ENCODE measurements at regions not wholly inside any gene's neighbourhood (a gene's known extent, or its start where the extent isn't known, plus 50 kb on each side); places are given as distances from the start of the nearest gene placed in this dataset.

DNA sequence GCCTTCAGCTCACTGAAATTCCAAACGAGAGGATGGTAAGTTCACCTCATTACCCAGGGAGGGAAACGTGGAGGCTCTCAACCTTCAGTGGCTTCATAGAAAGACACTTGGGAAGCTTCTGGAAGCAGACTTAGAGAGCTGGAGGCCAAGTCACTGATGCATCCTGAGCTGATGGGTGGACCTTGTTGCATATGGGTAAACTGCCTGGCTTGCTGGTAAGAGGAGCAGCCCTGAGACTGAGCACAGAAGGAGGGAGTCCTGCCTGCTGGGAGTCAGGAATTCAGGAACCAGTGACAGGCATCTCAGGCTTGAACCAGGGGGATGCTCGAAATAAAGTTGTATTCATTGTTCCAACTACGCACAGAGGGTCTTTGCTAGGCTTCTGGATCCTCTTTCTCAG lies 66.5 kb upstream of the NPAS2 start:
- H3K4me3 ChIP-seq (ENCODE audit: low read depth in 1 of 3, low read length in 3 of 3), result no peak overlapping the region
- no peaks in the 10 kb centered on the region for H3K27me3 ChIP-seq (ENCODE audit: control insufficient read depth in 4 of 4, insufficient read depth in 4 of 4, low read length in 3 of 4)
- no peak overlapping the region for H3K9ac ChIP-seq (ENCODE audit: low read depth in 1 of 2, low read length in 2 of 2)
- TF ChIP-seq FOXA1 (IDR thresholded peaks at IDR 0.05) (no peak), HNF4G (IDR thresholded peaks at IDR 0.05) (no peak), NR2F2 (IDR thresholded peaks at IDR 0.05) (no peak), YY1 (IDR thresholded peaks at IDR 0.05) (no peak), MAX (IDR thresholded peaks at IDR 0.05) (no peak), HNF4A (conservative IDR thresholded peaks at IDR 0.05) (no peak)
- TF ChIP-seq, protein P1, sequence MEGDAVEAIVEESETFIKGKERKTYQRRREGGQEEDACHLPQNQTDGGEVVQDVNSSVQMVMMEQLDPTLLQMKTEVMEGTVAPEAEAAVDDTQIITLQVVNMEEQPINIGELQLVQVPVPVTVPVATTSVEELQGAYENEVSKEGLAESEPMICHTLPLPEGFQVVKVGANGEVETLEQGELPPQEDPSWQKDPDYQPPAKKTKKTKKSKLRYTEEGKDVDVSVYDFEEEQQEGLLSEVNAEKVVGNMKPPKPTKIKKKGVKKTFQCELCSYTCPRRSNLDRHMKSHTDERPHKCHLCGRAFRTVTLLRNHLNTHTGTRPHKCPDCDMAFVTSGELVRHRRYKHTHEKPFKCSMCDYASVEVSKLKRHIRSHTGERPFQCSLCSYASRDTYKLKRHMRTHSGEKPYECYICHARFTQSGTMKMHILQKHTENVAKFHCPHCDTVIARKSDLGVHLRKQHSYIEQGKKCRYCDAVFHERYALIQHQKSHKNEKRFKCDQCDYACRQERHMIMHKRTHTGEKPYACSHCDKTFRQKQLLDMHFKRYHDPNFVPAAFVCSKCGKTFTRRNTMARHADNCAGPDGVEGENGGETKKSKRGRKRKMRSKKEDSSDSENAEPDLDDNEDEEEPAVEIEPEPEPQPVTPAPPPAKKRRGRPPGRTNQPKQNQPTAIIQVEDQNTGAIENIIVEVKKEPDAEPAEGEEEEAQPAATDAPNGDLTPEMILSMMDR (IDR thresholded peaks at IDR 0.05; ENCODE audit: low read depth, low read length, missing input control), result no peak
- TF ChIP-seq, protein P2, sequence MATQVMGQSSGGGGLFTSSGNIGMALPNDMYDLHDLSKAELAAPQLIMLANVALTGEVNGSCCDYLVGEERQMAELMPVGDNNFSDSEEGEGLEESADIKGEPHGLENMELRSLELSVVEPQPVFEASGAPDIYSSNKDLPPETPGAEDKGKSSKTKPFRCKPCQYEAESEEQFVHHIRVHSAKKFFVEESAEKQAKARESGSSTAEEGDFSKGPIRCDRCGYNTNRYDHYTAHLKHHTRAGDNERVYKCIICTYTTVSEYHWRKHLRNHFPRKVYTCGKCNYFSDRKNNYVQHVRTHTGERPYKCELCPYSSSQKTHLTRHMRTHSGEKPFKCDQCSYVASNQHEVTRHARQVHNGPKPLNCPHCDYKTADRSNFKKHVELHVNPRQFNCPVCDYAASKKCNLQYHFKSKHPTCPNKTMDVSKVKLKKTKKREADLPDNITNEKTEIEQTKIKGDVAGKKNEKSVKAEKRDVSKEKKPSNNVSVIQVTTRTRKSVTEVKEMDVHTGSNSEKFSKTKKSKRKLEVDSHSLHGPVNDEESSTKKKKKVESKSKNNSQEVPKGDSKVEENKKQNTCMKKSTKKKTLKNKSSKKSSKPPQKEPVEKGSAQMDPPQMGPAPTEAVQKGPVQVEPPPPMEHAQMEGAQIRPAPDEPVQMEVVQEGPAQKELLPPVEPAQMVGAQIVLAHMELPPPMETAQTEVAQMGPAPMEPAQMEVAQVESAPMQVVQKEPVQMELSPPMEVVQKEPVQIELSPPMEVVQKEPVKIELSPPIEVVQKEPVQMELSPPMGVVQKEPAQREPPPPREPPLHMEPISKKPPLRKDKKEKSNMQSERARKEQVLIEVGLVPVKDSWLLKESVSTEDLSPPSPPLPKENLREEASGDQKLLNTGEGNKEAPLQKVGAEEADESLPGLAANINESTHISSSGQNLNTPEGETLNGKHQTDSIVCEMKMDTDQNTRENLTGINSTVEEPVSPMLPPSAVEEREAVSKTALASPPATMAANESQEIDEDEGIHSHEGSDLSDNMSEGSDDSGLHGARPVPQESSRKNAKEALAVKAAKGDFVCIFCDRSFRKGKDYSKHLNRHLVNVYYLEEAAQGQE (IDR thresholded peaks at IDR 0.05), result no peak
- H3K36me3 ChIP-seq (ENCODE audit: control insufficient read depth in 4 of 4, insufficient read depth in 3 of 4, low read depth in 1 of 4, low read length in 3 of 4), result no peaks in the 10 kb centered on the region
- peaks cover 0 to 23% (median 8%) of the 10 kb centered on the region in 4 donors for H3K4me1 ChIP-seq (ENCODE audit: control insufficient read depth in 4 of 4, insufficient read depth in 4 of 4, low read length in 3 of 4)
- WGBS, result 89% methylated on average over 4 of the region's 4 CpGs
- no peaks in the 10 kb centered on the region for H3K9me3 ChIP-seq (ENCODE audit: control insufficient read depth in 4 of 4, low read length in 3 of 4)
- no peak for DNase-seq (ENCODE audit: low spot score)
- H3K27ac ChIP-seq (ENCODE audit: low read depth in 1 of 2, low read length in 2 of 2), result no peak overlapping the region

GRCh38 chr2:100753881-100754280 lies 66.1 kb upstream of the NPAS2 start:
- no peaks in the 10 kb centered on the region for H3K27me3 ChIP-seq (ENCODE audit: control insufficient read depth in 4 of 4, insufficient read depth in 4 of 4, low read length in 3 of 4)
- no peak overlapping the region for H3K27ac ChIP-seq (ENCODE audit: low read depth in 1 of 2, low read length in 2 of 2)
- WGBS, result 56% methylated on average over 1 of the region's 1 CpG
- H3K9ac ChIP-seq (ENCODE audit: low read depth in 1 of 2, low read length in 2 of 2), result no peak overlapping the region
- DNase-seq (ENCODE audit: low spot score), result no peak
- H3K36me3 ChIP-seq (ENCODE audit: control insufficient read depth in 4 of 4, insufficient read depth in 3 of 4, low read depth in 1 of 4, low read length in 3 of 4), result no peaks in the 10 kb centered on the region
- no peak overlapping the region for H3K4me3 ChIP-seq (ENCODE audit: low read depth in 1 of 3, low read length in 3 of 3)
- no peak for TF ChIP-seq GABPA (IDR thresholded peaks at IDR 0.05 in 1 of 2, conservative IDR thresholded peaks at IDR 0.05 in 1 of 2)
- no peak for TF ChIP-seq HNF4G (IDR thresholded peaks at IDR 0.05)
- no peak for TF ChIP-seq HNF4A (conservative IDR thresholded peaks at IDR 0.05)
- TF ChIP-seq, protein P1 (IDR thresholded peaks at IDR 0.05; ENCODE audit: low read depth, low read length, missing input control), result no peak
- no peak for TF ChIP-seq ZBTB33 (IDR thresholded peaks at IDR 0.05)
- TF ChIP-seq YY1 (IDR thresholded peaks at IDR 0.05), result no peak
- no peak for TF ChIP-seq MAX (IDR thresholded peaks at IDR 0.05)
- peaks cover 0 to 23% (median 8%) of the 10 kb centered on the region in 4 donors for H3K4me1 ChIP-seq (ENCODE audit: control insufficient read depth in 4 of 4, insufficient read depth in 4 of 4, low read length in 3 of 4)
- H3K9me3 ChIP-seq (ENCODE audit: control insufficient read depth in 4 of 4, low read length in 3 of 4), result no peaks in the 10 kb centered on the region
